Fibroblast of the conjunctiva (primary cell): ENCODE measurements at regions not wholly inside any gene's neighbourhood (a gene's known extent, or its start where the extent isn't known, plus 50 kb on each side); places are given as distances from the start of the nearest gene placed in this dataset.

Experiments used
- DNase-seq: peaks from one replicate; pipeline ENCODE4 v3.0.0-alpha.2; 2010; ENCODE audit warnings: low read depth

DNA sequence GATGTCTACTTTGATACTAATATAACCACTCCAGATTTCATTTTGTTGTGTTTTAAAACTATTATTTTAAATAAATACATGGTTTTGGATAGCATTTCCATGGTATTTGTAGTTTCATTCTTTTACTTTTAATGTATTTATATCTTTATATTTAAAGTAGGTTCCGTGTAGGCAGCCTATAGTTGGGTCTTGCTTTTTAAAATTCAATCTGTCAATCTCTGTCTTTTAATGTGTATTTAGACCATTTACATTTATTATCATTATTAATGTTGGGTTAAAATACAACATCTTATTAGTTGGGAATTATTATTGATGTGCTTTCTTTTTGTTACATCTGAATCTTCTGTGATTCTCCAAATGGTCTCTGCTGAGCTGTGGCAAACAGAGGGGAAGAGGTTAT, 412.1 kb downstream of the NPIPA7 start:
- DNase-seq = no peak

DNA sequence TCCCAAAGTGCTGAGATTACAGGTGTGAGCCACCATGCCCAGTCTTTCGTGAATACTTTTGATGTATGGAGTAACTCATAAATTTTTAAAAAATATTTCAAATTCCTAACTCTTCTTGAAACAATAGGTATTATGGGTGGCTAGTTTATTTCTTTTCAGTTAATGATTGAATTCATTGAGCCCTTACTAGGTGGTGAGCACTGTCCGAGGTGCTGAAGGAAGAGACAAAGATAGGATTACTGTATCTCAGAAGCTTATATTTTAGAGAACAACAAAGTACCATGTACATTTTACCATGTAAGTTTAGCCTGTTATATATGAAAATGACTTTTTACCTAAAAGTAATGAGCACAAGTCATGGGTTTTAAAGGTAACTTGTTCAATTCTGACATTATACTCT, 418.3 kb downstream of the NPIPA7 start:
- no peak for DNase-seq

DNA sequence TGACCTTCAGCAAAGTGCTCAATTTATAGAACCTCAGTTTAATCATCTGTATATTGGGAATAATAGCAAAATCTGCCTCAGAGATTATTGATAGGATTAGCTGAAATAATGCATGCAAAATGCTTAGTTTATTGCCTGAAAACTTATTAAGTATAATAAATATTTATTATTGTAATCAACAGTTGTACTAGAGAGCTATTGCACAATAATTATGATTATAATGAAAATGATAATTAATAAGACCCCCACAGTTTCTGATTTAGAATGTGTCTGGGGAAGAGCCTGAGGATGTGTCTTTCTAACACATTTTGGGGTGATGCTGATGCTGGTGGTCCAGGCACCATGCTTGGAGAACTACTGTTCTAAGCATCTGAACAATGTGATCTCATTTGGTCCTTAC, 419.6 kb downstream of the NPIPA7 start:
- no peak for DNase-seq

DNA sequence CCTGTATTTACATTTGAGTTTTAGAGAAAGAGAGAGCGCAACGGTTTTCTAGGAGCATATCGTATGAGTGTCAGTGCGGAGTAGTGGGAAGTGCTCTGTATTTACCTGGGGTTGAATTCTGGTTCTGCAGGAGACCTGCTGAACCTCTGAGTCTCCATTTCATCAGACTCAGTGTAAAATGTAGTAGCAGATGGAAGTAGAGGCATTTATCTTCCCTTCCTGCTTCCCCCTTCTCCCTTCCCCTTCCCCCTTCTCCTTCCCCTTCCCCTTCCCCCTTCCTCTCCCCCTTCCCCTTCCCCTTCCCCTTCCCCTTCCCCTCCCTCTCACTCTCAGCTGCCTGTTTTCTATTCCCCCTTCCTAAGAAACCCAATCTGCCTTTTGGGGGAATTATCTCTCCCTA, 426.9 kb downstream of the NPIPA7 start:
- no peak for DNase-seq

DNA sequence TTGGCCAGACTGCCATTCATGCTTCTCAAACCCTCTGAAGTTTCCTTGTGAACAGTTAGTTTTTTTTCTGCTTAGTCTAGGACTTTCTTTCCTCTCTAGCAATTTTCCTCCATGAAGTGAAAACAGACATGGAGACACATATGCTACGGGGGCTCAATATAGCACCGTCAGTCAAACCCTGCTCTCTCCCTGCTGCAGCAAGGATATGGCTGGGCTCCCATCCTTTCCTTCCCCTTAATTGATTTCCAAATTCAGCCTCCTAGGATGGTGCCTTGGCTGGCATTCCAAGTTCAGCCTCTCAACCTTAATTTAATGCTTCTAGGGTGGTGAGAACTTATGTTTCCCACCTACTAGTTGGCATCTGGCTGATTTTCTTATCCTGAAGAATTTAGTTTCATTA, 436.7 kb downstream of the NPIPA7 start:
- DNase-seq = no peak

DNA sequence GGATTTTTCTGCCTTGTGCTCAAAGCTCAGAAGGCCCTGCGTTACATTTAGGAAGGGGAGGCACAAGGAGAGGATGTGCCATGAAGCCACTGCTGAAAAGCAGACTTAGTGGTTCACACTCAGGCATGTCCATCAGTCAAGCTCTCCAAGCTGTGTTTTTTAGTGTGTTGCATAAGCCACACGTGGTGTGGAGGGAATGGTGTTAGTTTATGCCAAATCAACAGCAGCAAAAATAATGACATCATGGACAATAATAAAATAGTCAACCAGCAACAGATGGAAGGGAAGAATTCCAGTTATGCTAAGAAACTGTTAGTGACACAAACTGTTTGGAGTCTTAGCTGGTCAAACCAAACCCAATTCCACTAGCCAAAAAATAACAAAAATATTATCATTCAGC, 438.3 kb downstream of the NPIPA7 start:
- DNase-seq = no peak

DNA sequence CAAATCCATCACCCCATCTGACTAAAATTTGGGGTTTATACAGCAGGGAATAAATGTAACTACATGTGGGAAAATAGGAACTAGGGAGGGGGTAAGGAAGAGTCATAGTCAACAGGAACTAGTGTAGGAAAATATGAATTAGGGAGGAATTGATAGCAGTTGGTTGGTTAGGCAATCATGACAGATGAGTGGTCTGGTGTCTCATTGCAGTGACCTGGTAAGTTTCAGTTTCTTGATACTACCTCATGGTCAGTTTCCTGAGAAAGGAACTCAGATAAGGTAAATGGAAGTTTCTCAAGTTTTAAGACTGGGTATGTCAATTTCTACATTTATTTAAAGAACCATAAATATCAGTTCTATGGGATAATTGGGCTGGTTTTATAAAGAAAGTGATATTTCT, 442.3 kb downstream of the NPIPA7 start:
- DNase-seq = no peak

DNA sequence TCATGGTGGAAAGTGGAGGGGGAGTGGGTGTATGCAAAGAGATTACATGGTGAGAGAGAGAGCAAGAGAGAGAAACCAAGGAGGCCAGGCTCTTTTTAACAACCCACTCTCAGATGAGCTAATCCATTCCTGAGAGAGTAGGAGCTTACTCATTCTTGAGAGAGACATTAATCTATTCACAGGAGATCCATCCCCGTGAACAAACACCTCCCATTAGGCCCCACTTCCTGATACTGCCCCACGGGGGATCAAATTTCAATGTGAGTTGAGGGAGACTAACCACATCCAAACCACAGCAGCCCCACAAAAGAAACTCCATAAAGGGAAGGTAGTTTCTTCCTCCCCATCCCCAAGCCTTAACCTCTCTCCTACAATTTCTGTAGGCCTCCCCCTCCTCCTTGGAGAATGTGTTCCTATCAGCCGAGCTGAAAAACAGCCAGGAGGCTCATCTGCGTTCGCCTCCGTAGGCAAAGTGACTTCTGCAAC, 450.0 kb downstream of the NPIPA7 start:
- DNase-seq = no peak

DNA sequence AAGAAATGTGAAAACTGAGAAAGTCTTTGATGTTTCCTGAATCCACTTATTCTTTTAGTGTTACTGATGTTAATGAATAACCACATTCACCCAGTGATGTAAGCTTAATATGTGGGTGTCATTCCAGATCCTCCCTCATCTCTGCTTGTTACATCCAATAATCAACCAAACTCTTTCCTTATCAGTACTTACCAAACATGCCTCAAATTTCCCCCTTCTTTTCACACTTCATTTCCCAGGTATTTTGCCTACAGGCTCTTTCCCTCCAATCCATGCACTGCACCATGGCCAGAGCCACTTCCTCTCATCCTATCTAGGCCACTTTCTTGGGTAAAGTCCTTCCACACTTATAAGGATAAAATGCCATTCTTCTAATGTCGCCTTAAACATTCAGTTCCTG, 451.5 kb downstream of the NPIPA7 start:
- no peak for DNase-seq

DNA sequence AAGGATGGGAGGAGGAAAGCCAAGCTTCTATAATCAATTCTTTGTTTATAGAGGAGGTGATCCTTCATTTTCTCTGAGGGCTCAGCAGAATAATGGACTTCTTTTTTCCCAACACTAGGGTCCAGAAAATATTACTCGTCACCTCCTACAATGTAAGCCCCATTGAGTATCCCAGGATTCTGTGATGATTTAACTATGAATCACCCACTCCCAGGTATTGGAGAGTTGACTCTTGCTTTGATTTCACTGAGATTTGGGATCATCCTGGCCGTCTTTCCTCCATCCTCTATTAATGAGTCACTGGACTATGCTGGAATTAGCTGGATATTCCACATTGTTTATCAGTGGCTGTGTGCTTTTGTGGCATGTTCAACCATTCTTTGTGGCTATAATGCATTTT, 452.0 kb downstream of the NPIPA7 start:
- DNase-seq = no peak

DNA sequence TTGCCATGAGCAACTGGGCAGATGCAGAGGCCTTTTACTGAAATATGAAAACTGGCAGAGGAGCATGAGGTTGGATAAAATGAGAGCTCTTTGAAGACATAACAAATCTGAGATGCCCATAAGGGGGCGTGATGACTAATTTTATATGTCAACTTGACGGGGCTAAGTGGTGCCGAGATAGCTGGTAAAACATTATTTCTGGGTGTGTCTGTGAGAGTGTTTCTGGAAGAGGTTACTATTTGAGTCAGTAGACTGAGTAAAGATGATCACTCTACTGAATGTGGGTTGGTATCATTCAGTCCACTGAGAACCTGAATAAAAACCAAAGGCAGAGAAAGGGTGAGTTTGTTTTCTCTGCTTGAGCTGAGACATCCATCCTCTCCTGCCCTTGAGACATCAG, 454.2 kb downstream of the NPIPA7 start:
- DNase-seq = no peak

DNA sequence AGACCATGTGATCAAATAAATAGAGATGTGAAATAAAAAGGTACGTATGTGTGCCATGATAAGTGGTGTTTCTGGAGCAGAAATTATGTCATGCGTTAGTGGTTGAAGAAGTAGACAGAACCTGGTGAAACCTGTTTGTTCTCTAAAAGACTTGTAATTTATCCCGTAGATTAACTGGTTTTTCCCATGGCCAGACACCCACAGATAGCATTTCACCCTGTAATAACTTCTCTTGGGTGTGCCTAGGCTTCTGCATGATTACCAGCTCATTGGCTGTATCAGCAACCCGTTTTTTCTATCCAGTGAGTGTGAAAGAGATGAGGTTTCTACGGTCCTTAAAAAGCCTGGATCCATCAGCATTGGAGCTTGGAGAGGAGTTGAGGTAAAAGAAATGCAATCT, 471.3 kb downstream of the NPIPA7 start:
- no peak for DNase-seq

DNA sequence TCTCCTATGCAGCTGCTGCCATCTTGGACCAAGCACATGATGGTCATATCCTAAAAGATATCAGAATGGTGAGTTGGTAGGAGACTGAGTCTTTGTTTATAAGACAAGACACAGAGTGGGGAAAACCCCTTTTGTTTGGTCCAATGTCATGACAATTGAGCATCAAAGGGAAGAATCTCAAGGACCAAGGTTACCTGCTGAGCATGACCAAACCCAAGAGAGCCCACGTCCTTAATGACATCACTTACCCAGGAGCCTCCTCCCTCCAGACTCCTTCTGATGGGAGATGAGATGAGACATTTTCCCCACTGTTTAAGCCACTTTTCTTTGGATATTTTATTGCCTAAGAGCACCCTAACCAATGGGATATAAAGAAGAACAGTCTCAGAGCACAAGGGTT, 478.1 kb downstream of the NPIPA7 start:
- DNase-seq = no peak

DNA sequence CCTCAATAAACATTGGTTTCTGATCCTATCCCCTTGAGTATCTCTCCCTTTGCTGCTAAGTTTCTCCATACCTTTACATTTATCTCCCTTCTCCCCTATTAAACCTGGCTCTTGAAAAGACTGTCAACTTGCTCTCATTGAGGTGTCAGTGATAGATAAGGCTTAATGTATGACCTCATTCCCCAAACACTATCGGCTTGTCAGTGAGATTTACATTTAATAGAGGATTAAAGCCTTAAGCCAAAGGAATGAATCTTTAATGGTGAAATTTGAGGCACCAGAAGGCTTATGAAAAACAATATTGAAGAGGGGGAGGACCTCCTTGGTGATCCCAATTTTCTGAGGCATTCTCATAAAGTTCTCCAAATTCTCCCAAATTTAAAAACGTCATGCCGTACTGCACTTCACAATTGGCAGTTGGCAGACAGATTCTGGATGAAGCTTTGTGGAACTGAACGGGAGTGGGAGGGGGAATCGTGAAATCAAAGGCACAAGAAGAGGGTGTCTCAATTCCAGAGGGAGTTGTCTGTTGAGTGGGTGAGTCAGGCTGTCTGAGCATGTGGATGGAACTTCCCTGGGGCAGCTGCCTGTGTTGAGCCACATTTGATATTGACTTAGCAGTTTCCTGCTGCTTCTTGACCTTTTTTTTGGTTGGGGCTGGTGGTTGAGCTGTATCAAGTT, 478.8 kb downstream of the NPIPA7 start:
- DNase-seq = no peak

DNA sequence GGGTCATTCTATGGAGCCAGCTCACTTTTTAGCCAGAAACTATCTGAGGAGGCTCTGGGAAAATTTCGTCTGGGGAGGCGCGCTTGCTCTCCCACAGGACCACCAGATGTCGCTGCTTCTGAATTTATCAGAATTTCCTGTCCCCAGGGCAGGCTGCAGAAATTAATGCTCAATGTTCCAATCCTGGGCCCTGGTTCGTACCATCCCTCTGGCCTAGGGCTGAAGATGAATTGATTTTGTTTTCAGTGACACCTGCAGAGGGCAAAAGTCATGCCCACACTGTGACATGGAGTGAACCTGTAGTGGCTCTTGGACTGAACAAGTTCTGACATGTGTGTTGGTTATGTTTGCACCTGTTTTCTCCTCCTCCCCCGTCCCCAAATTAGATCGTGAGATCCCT, 482.6 kb downstream of the NPIPA7 start:
- peak; percentile 16 for DNase-seq

DNA sequence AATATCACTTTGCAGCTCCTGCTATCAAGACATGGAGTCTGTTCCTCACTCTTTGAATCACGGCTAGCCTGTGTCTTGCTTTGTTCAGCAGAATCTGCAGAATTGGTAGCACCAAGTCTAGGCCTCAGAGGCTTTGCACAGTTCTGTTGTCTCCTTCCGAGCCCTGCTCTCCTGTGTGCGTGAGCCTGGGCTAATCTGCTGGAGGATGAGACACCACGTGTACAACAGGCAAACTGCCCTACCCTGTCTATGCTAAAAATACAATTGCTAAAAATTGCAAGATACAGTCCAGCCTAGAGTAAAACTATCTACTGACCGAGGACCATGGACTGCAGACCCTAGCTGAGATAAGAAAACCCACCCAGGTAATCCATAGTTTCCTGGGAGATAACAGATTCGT, 484.7 kb downstream of the NPIPA7 start:
- DNase-seq = no peak

DNA sequence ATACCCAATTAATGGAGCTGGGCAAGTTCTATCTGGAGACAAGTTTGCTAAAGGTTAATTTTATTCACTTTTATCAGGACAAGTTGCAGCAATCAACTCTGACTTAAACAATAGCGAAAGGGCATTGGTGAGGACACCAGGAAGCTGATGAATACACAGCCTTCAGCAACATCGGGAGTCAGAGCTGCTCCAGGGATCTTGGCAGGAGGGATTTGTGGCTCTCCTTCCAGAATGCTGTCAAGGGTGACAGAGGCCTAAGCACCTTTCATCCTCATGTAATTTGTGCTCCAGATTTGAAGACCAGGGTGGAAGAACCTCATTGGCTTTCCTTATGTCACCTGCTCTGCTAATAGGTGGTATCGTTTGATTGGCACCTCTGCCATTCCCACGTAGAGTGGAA, 485.6 kb downstream of the NPIPA7 start:
- DNase-seq = no peak

DNA sequence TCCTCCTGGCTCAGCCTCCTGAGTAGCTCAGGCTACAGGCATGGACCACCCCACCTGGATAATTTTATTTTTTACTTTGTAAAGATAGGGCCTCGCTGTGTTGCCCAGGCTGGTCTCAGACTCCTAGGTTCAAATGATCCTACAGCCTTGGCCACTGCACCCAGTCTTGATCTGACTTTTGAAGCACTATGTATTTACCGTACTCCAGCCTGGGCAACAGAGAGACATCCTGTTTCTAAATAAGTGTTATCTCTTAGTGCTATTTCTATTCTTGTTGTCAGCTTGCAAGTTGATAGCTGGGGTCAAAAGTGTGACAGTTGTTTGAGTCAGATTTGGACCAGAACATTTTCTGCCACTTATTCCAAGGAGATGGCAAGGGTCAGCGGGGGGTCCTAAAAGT, 486.4 kb downstream of the NPIPA7 start:
- DNase-seq = no peak

DNA sequence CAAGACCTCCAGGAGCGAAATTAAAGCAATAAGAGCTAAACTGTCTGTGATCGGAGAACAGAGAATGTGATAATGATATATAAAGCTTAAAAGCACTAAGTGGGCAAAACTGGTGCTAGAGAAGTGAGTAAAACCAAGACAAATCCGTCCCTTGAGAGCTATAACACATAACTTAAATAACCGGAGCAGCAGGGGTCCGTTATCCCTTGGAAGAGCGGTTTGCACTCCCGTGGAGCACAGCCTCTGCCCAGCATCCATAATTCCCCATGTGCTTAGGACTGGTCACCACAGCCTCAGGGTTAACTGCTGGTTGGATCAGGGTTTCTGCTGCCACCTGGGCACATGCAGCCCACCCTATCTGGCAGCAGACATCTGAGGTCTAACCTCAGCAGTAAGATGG, 489.0 kb downstream of the NPIPA7 start:
- no peak for DNase-seq

DNA sequence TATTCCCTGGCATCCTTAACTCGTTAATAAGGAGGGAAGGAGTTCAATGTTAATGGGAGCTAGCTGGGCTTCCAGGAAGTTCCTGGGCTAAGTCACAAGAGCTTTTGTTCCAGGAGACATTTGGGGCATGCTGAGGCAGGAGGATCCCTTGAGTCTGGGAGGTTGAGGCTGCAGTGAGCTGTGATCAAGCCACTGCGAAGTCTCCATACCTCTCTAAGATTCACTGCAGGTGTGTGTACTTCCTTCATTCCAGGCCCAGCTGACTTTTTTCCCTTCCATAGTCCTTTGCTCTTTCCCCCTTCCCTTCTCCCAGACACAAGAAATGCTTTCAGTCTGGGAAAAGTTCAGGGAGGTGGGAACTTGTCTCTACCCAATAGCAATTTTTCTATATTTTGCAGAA, 489.8 kb downstream of the NPIPA7 start:
- no peak for DNase-seq

DNA sequence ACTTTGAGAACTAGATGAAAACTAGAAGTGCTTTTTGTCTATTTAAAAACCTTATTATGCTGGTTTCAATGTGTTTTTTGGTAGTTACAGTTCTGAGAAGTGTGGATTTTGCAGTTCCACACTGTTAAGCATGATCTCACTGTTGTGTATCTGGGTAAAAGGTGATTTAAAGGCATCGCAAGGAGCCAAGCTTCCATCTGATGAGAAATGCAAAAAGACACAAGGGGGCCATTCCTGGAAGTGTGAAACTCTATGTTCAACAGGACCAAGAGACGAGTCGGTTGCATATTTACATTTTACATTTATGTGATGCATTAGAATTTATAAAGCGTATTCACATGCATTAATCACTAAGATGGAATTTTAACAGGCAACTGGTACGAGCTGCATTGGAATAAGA, 490.8 kb downstream of the NPIPA7 start:
- no peak for DNase-seq

DNA sequence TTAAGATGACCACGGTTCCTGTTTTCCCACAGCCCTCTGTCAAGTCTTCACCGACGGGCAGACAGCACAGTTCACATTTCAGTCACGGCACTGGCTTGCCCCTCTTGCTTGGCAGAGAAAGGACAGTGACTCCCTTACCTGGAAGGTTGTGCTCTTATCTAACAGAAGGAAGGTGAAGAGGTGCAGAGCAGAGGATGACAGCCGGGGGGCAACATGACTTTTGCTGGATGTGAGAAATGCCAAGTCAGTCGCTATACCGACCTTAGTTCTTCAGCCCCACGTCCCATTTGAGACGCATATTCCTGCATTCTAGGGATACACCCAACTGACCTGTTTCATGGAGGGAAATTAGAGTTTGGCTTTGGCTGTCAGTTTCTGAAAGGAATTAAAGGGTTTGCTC, 492.3 kb downstream of the NPIPA7 start:
- DNase-seq = no peak

DNA sequence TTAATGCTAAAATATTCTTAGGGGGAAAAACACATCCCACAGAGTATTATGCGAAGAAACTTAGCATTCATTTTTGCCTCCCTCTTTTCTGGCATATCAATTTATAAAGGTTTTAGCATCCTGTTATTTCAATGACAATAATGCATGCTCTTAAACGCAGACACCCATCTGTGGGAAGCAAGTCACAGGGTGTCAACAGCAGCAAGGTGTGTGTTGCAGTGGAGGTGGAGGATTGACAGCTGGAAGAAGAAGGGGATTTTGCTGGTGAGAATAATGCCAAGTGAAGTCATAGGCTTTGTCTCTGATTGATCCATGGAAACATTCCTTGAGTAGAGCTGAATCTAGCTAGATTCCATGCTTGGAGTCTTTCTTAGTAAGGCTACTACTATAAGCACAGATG, 498.1 kb downstream of the NPIPA7 start:
- no peak for DNase-seq

DNA sequence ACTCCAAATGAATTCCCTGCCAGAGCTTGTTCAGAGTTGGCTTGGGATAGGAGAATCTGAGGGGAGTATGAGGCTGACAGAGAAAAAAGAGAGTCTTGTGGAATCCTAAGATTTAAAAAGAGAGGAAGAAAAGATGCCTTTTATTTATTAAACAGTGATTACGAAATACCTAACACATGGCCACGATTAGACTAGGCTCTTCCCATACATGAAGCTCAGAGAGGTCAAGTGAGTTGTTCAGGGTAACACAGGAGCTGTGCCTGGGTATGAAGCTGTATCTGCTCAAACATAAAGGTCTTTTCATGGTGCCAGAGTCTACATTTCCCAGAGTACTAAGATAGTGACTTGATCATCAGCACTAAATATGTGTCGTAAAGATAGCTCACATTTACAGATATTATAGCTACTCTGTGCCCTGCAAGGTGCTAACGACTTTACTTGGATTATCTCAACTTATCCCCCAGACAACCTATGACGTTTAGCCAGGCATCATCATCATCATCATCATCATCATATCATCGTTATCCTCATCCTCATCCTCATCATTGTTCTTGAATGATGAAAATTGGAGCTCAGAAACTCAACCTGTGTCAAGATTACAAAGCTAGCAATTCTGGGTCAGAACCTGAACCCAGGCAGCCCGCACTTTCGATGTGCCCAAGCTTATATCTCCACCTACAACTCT, 500.8 kb downstream of the NPIPA7 start:
- DNase-seq = no peak
